NCI-H128 (cell line): ENCODE measurements at regions not wholly inside any gene's neighbourhood (a gene's known extent, or its start where the extent isn't known, plus 50 kb on each side); places are given as distances from the start of the nearest gene placed in this dataset.
"Not testable (repeated sequence)": the region's sequence is repeated elsewhere in the genome, so short reads cannot be mapped to it uniquely, and the experiment has no call there.

Experiments used
- DNase-seq: peaks from one replicate; lab custom pipeline; 2025; ENCODE audit not compliant: unreplicated experiment; lab: John Stamatoyannopoulos, UW

DNA sequence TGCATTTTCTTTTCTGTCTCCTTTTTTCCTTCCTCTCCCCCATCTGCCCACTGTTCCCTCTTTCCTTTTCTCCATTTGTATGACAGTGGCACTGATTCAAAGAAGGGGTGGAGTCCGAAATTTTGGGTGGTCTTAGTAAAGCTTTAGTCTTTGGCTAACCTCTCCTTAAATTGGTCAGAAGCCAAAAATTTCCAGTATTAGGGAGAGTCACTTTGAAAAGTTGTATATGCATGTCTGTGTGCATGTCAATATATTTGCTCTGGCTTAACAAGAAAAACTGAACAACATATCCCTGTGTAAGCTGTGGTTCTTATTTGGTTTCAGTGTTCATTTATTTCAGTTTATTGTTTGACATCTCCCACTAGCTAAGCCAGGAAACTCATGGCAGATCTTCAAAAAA lies 314.8 kb upstream of the CXADR start:
- DNase-seq = no peak

DNA sequence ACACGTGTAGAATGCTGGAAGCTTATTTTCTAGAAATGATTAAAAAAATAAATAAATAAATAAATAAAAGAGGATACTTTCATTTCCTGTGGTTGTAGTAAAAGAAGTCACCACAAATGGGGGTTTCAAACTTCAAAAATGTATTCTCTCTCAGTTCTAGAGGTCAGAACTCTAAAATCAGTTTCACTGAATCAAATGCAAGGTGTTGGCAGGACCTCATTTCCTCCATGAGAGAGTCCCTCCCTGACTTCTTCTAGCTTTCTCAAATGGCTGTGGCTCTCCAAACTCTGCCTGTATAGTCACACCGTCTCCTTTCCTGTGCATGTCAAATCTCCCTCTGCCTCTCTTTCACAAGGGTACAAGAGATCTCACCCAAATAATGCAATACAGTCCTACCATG lies 312.6 kb upstream of the CXADR start:
- DNase-seq = no peak

DNA sequence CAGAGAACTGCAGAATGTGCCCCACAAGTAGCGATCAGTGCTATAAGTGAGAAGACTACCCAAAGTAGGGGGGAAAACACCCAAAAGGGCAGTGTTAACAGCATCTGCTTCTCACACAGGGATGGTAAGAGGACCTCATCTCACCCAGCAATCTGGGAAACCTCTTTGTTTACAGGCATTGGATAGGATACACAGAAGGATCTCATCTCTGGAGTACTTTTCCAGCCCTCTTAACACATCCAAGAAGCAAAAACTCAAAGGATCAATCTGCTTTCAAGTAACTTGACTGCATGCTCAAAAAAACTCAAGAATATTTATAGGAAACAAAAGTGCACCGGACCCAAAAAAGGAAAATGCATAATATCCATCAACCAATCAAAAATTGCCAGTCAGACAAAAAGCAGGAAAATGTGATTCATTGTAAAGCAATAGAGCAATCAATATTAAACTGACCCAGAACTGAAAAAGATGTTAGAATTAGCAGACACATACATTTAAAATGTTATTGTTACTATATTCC lies 311.0 kb upstream of the CXADR start:
- no peak for DNase-seq

GRCh38 chr21:17214801-17215200 lies 298.0 kb upstream of the CXADR start:
- no peak for DNase-seq

DNA sequence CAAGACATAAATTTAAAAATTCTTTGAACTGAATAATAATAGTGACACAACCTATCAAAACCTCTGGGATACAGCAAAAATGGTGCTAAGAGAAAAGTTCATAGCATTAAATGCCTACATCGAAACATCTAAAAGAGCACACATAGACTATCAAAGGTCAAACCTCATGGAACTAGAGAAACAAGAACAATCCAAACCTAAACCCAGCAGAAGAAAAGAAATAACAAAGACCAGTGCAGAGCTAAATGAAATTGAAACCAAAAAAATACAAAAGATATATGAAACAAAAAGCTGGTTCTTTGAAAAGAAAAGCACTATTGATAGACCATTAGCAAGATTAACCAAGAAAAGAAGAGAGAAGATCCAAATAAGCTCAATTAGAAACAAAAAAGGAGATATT lies 293.8 kb upstream of the CXADR start:
- DNase-seq = not testable (repeated sequence)

GRCh38 chr21:17231124-17231523 lies 281.7 kb upstream of the CXADR start:
- no peak for DNase-seq

DNA sequence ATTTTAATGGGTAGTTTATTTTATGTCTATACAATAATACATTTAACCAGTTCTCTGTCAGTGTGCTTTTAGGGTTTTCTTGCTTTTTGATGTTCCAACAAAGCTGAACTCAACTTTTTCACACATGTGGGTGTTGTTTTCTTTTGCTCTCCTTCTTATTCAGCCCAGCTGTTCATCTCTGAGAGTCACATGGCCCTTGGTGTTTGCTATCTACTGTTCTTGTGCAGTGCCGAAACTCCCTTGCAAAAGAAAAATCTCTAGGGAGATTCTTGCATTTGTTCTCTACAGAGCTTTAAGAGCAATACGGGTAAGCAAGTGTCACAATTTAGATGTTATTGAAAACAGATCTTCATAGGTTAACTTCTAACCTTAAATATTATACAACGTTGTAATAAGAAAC lies 281.1 kb upstream of the CXADR start:
- DNase-seq = no peak

DNA sequence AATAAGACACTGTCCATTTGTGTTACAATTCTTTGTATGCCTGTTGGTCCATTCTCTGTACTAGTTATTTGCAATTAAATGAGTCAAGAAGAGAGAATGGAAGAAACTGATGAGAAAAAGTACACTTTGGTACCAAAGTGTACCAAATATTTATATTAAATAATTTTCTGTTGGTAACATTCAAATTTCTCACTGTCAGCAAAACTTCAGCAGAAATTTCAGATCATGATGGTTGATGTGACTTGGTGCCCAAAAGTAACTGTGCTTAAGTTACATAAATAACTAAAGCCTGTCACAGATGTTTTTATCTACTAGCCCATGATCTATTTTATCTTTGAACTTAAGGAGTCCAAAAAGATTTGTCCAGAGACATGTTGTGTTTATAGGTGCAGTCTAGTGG lies 274.4 kb upstream of the CXADR start:
- no peak for DNase-seq

DNA sequence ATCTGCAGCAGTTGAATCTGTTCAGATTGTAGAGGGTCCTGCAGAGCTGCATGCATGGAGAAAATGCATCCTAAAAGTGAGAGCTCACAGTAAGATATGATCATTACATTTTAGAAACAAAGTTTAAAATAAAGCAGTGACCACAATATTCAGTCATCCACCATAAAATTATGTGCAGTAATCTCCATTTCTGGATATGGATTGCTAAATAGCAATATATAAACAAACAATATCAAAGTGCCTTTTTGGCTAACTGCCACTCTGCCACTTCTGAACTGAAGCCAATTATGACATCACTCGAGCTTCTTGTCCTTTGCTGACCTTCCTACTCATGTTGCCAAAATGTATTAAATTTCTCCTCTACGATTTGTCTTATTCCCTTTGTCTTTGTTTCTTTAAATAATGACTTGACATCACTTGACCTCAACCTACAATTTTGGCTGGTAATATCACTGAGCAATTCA lies 262.0 kb upstream of the CXADR start:
- DNase-seq = peak; percentile 54

DNA sequence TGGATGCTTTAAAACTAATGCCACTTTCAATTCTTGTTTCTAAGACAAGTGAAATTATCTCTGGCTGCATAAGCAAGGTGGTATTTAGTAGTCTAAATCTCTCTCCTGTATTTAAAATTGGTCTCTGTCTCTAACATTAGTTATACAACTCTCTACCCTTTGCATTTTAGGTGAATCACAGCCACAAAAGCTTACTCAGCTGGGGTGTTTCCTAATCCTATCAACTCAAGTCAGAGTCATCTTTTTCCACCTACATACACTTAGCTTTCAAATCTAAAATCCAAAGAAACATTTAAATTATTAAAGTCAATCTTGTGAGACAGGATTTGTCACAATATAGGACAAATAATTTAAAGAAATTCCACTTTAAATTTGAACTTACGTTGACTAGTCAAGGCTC lies 255.1 kb upstream of the CXADR start:
- no peak for DNase-seq

GRCh38 chr21:17264182-17264581 lies 248.7 kb upstream of the CXADR start:
- no peak for DNase-seq

GRCh38 chr21:17269760-17270159 lies 243.1 kb upstream of the CXADR start:
- DNase-seq = no peak

DNA sequence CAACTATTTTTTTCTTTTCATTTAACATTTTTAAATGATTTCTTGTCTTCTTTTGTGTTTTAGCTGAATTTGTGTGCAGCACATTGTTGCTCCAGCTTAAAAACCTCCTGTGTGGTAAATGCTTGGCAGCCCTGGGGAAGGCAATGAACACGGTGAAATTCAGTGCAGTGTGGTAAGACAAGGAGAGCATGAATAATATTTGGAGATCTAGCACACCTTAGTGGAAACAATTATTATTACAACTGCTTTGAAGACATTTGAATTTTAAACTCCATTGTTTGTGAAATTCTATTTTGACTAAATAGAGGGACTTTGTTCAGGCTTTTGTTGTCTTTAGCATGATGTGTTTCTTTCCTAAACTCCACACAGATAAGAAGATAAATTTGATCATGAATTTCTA lies 242.6 kb upstream of the CXADR start:
- DNase-seq = peak; percentile 48

GRCh38 chr21:17279663-17280062 lies 233.2 kb upstream of the CXADR start:
- no peak for DNase-seq

DNA sequence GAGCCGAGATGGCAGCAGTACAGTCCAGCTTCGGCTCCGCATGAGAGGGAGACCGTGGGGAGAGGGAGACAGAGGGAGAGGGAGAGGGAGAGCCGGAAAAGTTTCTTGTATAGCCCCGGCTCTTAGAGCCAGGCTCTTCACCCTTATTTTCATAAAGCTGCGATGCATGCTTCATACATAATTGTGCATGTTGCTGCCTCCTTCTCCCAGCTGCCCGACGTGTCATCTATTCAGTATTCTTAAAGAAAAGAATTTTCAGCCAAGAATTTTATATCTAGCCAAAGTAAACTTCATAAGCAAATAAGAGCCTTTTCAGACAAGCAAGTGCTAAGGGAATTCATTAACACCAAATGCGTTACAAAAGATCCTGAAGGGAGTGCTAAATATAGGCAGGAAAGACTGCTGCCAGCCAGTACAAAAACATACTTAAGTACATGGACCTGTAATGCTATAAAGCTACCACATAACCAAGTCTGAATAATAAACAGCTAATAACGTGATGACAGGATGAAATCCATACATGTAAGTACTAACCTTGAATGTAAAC lies 219.8 kb upstream of the CXADR start:
- not testable (repeated sequence) for DNase-seq

GRCh38 chr21:17295997-17296396 lies 216.8 kb upstream of the CXADR start:
- DNase-seq = no peak

- DNase-seq = not testable (repeated sequence)
These were observed 213.3 kb upstream of the CXADR start for GRCh38 chr21:17299576-17299975.

GRCh38 chr21:17327715-17328114 lies 185.1 kb upstream of the CXADR start:
- not testable (repeated sequence) for DNase-seq

DNA sequence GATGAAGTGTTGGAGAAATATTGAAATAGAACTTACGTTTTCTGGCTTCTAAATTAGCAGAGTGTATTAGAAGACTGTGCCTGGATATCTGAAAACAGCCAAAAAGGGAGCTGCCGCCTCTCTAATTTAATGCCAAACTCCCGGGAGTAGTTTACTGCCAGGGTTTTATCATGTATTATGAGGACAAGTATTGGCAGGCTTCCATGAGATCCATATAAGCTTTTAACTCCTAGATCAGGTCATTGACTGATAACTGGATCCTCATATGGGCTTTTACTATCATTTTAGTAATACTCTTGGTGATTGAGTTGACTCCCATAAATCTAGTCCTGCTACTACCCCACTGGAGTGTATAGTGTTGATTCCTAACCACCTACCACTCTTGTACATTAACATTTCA lies 178.4 kb upstream of the CXADR start:
- DNase-seq = peak; percentile 19

DNA sequence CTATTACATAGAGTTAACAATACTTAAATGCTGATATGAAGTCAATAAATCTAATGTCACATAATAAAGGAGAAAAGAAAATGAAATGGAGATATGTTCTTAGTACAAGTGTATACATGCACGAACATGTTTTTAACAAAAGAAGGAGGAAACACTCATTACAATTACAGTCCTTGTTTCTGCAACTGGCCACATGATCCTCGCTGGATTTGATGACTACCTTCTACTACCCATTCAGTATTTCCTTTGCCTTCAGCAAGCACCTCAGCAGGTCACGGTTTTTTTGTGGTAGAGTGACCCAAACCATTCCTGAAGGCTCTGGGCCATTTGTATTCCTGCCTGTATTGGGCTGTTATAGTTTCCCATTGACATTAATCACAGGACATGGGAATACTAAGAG lies 172.8 kb upstream of the CXADR start:
- DNase-seq = no peak

DNA sequence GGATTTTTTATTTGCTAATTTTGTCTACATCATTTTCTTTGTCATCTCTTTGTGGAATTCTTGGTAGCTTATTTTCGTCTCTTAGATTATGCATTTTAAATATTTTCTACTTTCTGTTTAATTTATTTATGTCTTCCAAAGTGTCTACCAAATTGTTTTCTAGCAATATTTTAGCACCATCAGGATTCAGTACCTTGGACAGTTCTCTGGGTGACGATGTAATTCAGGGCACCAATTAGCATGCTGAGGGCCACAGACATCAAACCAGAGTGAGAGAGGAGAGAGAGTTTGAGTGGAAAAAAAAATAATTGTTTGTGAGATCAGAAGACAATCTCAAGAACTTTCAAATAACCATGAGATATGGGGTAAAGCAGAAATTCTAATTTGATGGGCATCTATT lies 169.8 kb upstream of the CXADR start:
- DNase-seq = no peak

DNA sequence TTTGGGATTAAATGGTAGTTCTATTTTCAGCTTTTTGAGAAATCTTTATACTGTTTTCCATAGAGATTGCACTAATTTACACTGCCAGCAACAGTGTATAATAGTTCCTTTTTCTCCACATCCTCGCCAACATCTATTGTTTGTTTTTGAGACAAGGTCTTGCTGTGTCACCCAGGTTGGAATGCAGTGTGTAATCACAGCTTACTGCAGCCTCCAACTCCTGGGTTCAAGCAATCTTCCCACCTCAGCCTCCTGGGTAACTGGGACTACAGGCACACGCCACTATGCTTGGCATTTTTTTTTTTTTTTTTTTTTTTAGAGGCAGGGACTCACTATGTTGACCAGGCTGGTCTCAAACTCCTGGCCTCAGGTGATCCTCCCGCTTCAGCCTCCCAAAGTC lies 164.5 kb upstream of the CXADR start:
- DNase-seq = no peak

- DNase-seq = no peak
These were observed 164.0 kb upstream of the CXADR start for GRCh38 chr21:17348849-17349248.
